ENCODE measurements at regions not wholly inside any gene's neighbourhood (a gene's known extent, or its start where the extent isn't known, plus 50 kb on each side); places are given as distances from the start of the nearest gene placed in this dataset.

DNA sequence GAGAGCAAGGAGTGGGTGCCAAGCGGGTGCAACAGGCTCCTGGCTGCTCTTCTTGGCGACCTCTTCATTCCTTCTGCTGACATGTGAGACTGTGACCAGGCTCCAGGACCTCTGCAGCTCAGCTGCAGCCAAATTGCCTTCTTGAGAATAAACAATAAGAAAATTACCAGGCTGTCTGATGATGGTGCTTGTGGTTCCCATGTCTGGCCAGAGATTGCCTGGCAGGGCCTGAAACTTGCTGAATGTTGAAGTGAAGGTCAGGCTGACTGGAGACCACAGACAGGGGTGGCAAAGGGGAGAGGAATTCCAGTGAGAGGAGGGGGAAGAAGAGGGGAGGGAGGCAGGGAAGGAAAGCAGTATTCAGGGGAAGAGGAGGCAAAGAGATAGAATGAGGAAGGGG is 497.4 kb upstream of the PODXL start:
- Histone ChIP-seq H3K9ac (ENCODE audit: low read length in 5 of 5) (no peak overlapping the region), H3K9me3 (ENCODE audit: control insufficient read depth in 5 of 5, low read length in 5 of 5) (no peaks in the 10 kb centered on the region), H3K4me3 (ENCODE audit: low read depth in 1 of 5, low read length in 5 of 5) (no peak overlapping the region), H3K36me3 (ENCODE audit: control insufficient read depth in 5 of 5, insufficient read depth in 5 of 5, low read length in 5 of 5) (no peaks in the 10 kb centered on the region), H3K27ac (ENCODE audit: low read depth, low read length) (no peak overlapping the region), H3K27me3 (ENCODE audit: control insufficient read depth in 5 of 5, insufficient read depth in 4 of 5, low read length in 5 of 5) (peaks cover 0 to 2% (median 0%) of the 10 kb centered on the region in 5 donors), H3K4me1 (ENCODE audit: control insufficient read depth in 5 of 5, insufficient read depth in 5 of 5, low read length in 5 of 5) (peaks cover 0 to 8% (median 0%) of the 10 kb centered on the region in 5 donors)

DNA sequence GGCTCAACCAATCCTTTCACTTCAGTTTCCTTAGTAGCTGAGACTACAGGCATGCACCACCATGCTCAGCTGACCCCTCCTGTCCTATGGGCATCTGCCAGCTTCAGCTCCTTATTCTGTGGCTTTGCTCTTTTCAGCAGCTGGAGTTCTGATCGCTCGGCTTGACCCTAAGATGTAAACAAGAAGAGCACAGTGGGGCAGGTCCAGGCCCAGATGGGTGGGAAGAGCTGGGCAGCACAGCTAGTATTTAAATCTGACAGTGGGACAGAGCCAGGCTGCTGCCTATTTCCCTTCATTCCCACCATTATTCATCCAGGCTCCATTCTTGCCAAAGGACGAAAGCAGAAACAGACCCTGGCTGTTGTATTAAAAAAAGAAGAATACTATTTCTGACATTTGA is 494.9 kb upstream of the PODXL start:
- Histone ChIP-seq H3K27me3 (ENCODE audit: control insufficient read depth in 5 of 5, insufficient read depth in 4 of 5, low read length in 5 of 5) (peaks cover 0 to 2% (median 0%) of the 10 kb centered on the region in 5 donors), H3K9me3 (ENCODE audit: control insufficient read depth in 5 of 5, low read length in 5 of 5) (no peaks in the 10 kb centered on the region), H3K27ac (ENCODE audit: low read depth, low read length) (no peak overlapping the region), H3K36me3 (ENCODE audit: control insufficient read depth in 5 of 5, insufficient read depth in 5 of 5, low read length in 5 of 5) (no peaks in the 10 kb centered on the region), H3K4me3 (ENCODE audit: low read depth in 1 of 5, low read length in 5 of 5) (no peak overlapping the region), H3K9ac (ENCODE audit: low read length in 5 of 5) (no peak overlapping the region), H3K4me1 (ENCODE audit: control insufficient read depth in 5 of 5, insufficient read depth in 5 of 5, low read length in 5 of 5) (peaks cover 0 to 8% (median 0%) of the 10 kb centered on the region in 5 donors)

DNA sequence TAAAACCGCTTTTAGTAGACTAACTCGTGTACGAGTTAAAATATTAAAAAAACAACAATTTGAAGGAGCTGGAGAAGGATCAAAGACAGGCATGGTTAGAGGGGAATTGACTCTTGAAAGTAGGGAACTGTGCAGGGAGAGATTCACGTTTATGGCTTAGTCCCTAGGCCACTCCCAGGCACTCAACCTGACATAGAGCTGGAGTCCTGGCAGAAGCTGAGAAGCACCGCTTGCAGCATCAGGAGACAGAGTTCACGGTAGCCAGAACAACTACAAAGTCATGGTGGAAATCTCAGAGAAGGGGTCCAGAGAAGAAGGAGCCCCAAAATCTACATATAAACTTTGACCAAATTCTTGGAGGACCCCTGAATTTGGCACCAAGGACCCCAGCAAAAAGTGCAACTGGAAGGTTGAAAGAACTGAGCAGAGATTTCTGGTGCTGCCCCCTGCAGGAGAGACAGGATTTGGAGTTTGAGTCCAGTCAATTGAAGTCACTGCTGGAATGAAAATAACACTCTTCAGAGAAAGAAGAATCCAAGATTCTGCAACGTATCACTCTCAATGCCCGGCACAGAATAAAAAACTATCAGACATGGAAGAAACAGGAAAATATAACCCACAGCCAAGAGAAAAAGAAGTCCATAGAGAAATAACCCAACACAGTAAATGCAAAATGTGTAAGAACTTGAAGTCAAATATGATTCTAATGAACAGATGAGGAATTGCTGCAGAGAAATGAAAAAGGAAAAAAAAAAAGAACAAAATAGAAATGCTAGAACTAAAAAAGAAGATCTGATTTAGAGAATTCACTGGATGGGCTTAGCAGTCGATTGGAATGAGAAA is 493.3 kb upstream of the PODXL start:
- no peak overlapping the region for H3K4me3 ChIP-seq (ENCODE audit: low read depth in 1 of 5, low read length in 5 of 5)
- H3K27ac ChIP-seq (ENCODE audit: low read depth, low read length): no peak overlapping the region
- no peaks in the 10 kb centered on the region for H3K9me3 ChIP-seq (ENCODE audit: control insufficient read depth in 5 of 5, low read length in 5 of 5)
- H3K27me3 ChIP-seq (ENCODE audit: control insufficient read depth in 5 of 5, insufficient read depth in 4 of 5, low read length in 5 of 5): peaks cover 0 to 2% (median 0%) of the 10 kb centered on the region in 5 donors
- H3K4me1 ChIP-seq (ENCODE audit: control insufficient read depth in 5 of 5, insufficient read depth in 5 of 5, low read length in 5 of 5): peaks cover 0 to 8% (median 0%) of the 10 kb centered on the region in 5 donors
- H3K36me3 ChIP-seq (ENCODE audit: control insufficient read depth in 5 of 5, insufficient read depth in 5 of 5, low read length in 5 of 5): no peaks in the 10 kb centered on the region
- H3K9ac ChIP-seq (ENCODE audit: low read length in 5 of 5): no peak overlapping the region

DNA sequence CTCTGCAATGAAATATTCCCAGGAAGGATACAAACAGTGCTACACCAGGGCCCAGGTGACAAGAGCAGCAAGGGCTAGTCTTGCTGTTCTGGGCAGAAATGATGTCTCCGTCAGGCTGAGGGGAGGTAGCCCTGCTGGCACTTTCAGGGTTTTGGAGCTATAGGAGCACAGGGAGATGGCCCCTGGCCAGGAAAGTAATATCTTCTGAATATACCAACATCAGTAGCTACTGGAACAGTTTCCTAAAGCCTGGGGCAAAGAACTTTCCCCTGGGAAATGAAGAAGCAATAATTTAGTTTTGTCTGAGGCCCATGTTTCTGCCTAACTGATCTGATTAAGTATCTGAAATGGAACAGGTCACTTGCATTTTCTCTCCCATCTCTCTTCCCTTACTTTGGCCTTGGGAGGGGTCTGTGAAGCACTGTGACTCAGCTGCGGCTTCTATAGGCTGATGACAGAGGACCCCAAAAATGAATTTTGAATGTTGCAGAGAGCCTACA is 489.1 kb upstream of the PODXL start:
- no peak overlapping the region for H3K9ac ChIP-seq (ENCODE audit: low read length in 5 of 5)
- no peak overlapping the region for H3K27ac ChIP-seq (ENCODE audit: low read depth, low read length)
- no peaks in the 10 kb centered on the region for H3K27me3 ChIP-seq (ENCODE audit: control insufficient read depth in 5 of 5, insufficient read depth in 4 of 5, low read length in 5 of 5)
- H3K9me3 ChIP-seq (ENCODE audit: control insufficient read depth in 5 of 5, low read length in 5 of 5): peaks cover 0 to 3% (median 0%) of the 10 kb centered on the region in 5 donors
- no peak overlapping the region for H3K4me3 ChIP-seq (ENCODE audit: low read depth in 1 of 5, low read length in 5 of 5)
- no peaks in the 10 kb centered on the region for H3K36me3 ChIP-seq (ENCODE audit: control insufficient read depth in 5 of 5, insufficient read depth in 5 of 5, low read length in 5 of 5)
- H3K4me1 ChIP-seq (ENCODE audit: control insufficient read depth in 5 of 5, insufficient read depth in 5 of 5, low read length in 5 of 5): no peaks in the 10 kb centered on the region

DNA sequence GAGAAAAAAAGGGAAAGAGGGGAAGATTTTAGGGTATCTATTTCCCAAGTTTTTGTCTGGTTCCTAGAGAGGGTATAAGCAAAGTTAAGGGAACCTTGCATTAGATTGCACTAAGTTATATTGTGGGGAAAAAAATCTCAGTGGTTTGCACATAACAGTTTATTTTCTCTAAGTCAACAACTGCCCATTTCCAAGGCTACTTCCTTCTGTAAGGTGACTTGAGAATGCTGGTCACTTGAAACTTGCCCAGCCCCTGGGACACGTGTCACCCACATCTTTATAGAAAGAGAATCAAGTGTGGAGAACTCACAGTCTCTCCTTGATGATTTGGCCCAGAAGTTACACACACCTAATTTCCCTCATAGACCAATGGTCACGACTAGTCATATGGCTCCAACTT is 488.6 kb upstream of the PODXL start:
- H3K36me3 ChIP-seq (ENCODE audit: control insufficient read depth in 5 of 5, insufficient read depth in 5 of 5, low read length in 5 of 5): no peaks in the 10 kb centered on the region
- no peak overlapping the region for H3K4me3 ChIP-seq (ENCODE audit: low read depth in 1 of 5, low read length in 5 of 5)
- no peak overlapping the region for H3K27ac ChIP-seq (ENCODE audit: low read depth, low read length)
- H3K27me3 ChIP-seq (ENCODE audit: control insufficient read depth in 5 of 5, insufficient read depth in 4 of 5, low read length in 5 of 5): no peaks in the 10 kb centered on the region
- H3K9ac ChIP-seq (ENCODE audit: low read length in 5 of 5): no peak overlapping the region
- peaks cover 0 to 3% (median 0%) of the 10 kb centered on the region in 5 donors for H3K9me3 ChIP-seq (ENCODE audit: control insufficient read depth in 5 of 5, low read length in 5 of 5)
- no peaks in the 10 kb centered on the region for H3K4me1 ChIP-seq (ENCODE audit: control insufficient read depth in 5 of 5, insufficient read depth in 5 of 5, low read length in 5 of 5)

DNA sequence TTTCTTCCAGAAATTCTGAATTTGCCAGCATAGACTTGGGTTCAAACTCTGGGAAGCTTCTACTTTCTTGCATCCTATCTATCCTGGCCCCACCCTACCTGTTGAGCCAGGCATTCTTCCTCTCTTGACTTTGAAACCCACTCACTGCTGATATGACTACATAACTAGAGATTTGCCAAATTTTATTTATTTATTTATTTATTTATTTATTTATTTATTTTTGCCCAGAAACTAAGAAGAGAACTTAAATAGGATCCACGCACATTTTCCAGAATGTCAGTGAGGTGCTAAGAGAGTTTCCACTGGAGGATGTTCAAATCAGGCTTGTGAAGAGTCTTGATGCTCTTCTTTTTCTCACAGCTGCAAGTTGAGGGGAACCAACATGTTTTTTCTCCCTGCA is 487.8 kb upstream of the PODXL start:
- Histone ChIP-seq H3K9ac (ENCODE audit: low read length in 5 of 5) (no peak overlapping the region), H3K27me3 (ENCODE audit: control insufficient read depth in 5 of 5, insufficient read depth in 4 of 5, low read length in 5 of 5) (no peaks in the 10 kb centered on the region), H3K36me3 (ENCODE audit: control insufficient read depth in 5 of 5, insufficient read depth in 5 of 5, low read length in 5 of 5) (no peaks in the 10 kb centered on the region), H3K4me1 (ENCODE audit: control insufficient read depth in 5 of 5, insufficient read depth in 5 of 5, low read length in 5 of 5) (no peaks in the 10 kb centered on the region), H3K4me3 (ENCODE audit: low read depth in 1 of 5, low read length in 5 of 5) (no peak overlapping the region), H3K9me3 (ENCODE audit: control insufficient read depth in 5 of 5, low read length in 5 of 5) (peaks cover 0 to 3% (median 0%) of the 10 kb centered on the region in 5 donors), H3K27ac (ENCODE audit: low read depth, low read length) (no peak overlapping the region)

DNA sequence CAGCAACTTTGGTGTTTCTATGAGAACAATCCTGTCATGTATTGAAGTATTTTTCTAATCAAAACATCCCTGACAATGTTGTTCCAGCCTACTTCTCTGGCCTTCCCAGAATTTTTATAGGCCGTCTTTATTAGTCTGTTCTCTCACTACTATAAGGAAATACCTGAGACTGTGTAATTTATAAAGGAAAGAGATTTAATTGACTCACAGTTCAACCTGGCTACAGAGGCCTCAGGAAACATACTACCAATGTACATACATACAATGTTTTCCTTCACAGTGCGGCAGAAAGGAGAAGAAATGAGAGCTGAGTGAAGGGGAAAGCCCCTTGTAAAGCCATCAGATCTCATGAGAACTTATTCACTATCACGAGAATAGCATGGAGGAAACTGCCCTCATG is 484.7 kb upstream of the PODXL start:
- H3K4me1 ChIP-seq (ENCODE audit: control insufficient read depth in 5 of 5, insufficient read depth in 5 of 5, low read length in 5 of 5): peaks cover 0 to 2% (median 0%) of the 10 kb centered on the region in 5 donors
- no peak overlapping the region for H3K4me3 ChIP-seq (ENCODE audit: low read depth in 1 of 5, low read length in 5 of 5)
- no peaks in the 10 kb centered on the region for H3K27me3 ChIP-seq (ENCODE audit: control insufficient read depth in 5 of 5, insufficient read depth in 4 of 5, low read length in 5 of 5)
- peaks cover 0 to 3% (median 0%) of the 10 kb centered on the region in 5 donors for H3K9me3 ChIP-seq (ENCODE audit: control insufficient read depth in 5 of 5, low read length in 5 of 5)
- H3K27ac ChIP-seq (ENCODE audit: low read depth, low read length): no peak overlapping the region
- no peak overlapping the region for H3K9ac ChIP-seq (ENCODE audit: low read length in 5 of 5)
- no peaks in the 10 kb centered on the region for H3K36me3 ChIP-seq (ENCODE audit: control insufficient read depth in 5 of 5, insufficient read depth in 5 of 5, low read length in 5 of 5)

DNA sequence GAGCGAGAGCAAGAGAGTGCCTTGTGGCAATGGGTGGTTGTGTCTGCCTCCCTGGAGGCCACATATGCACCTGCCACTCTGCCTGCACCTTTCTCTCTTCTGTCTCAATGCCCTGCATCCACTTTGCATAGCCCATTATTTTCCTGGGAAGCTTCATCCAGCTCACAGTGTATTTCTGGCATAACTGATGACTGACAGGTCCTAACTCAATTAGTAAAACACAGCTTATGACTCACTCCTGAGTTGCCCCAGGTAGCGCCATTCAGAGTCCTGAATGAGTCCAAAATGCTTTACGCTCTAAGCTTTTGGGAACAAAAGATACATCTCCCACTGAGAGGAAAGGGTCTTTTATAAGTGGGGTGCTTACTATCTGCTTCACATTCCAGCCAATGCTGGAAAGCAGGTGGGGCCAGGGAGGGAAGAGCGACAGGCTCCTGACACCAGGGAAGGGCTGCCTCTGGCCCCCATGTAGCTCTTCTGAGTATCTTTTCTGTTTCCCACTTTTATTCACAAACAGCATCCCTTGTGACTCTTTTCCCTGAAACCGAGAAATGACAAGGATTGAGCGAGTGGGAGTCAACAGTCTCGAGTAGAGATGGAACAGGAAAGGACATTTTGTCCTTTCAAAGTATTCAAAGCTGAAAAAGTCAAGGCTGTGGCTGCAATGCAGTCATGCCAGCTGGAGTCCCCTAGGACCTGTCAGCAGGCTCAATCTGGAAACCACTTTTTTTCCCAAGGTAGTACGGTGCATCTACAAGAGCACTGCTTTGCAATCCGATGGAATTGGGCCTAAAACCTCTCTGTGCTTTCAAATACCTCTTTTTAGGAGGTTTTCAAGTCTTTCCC is 479.3 kb upstream of the PODXL start:
- Histone ChIP-seq H3K27ac (ENCODE audit: low read depth, low read length) (no peak overlapping the region), H3K9ac (ENCODE audit: low read length in 5 of 5) (no peak overlapping the region), H3K4me3 (ENCODE audit: low read depth in 1 of 5, low read length in 5 of 5) (no peak overlapping the region), H3K27me3 (ENCODE audit: control insufficient read depth in 5 of 5, insufficient read depth in 4 of 5, low read length in 5 of 5) (no peaks in the 10 kb centered on the region), H3K4me1 (ENCODE audit: control insufficient read depth in 5 of 5, insufficient read depth in 5 of 5, low read length in 5 of 5) (peaks cover 0 to 7% (median 1%) of the 10 kb centered on the region in 5 donors), H3K36me3 (ENCODE audit: control insufficient read depth in 5 of 5, insufficient read depth in 5 of 5, low read length in 5 of 5) (no peaks in the 10 kb centered on the region), H3K9me3 (ENCODE audit: control insufficient read depth in 5 of 5, low read length in 5 of 5) (no peaks in the 10 kb centered on the region)

DNA sequence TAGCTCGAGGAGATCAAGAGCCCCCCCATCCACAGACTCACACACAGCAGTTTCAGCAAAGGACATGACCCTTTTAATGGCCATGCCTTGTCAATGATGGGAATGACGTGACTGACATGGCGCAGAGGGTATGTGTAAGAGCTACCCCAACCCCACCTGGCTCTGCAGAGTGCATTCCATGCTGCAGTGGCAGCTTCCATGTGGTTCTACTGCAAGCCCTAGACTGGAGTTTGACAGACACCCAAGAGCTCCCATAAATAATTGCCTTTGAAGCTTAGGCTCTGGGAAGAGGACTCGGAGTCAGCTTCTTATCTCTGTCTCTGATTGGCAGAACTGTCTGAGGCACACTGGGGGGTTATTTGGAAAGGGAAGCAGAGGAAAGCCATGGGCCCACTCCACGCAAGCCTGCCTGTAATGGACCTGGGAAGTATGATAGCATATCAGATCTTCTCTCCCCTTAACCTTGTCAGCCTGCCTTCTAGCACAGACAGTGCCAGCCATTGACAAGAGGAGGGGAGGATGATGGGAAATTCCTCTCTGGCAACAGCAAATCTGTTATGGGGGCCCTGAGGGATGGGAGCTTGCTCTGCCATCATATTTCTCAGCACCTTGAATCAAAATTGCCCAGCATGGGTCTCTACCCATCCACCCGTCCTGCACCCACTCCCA is 478.5 kb upstream of the PODXL start:
- no peak overlapping the region for H3K27ac ChIP-seq (ENCODE audit: low read depth, low read length)
- no peak overlapping the region for H3K4me3 ChIP-seq (ENCODE audit: low read depth in 1 of 5, low read length in 5 of 5)
- no peak overlapping the region for H3K9ac ChIP-seq (ENCODE audit: low read length in 5 of 5)

More for the DNA sequence above, 478.5 kb upstream of the PODXL start:
- Histone ChIP-seq H3K4me1 (ENCODE audit: control insufficient read depth in 5 of 5, insufficient read depth in 5 of 5, low read length in 5 of 5) (peaks cover 0 to 16% (median 9%) of the 10 kb centered on the region in 5 donors), H3K36me3 (ENCODE audit: control insufficient read depth in 5 of 5, insufficient read depth in 5 of 5, low read length in 5 of 5) (no peaks in the 10 kb centered on the region), H3K9me3 (ENCODE audit: control insufficient read depth in 5 of 5, low read length in 5 of 5) (no peaks in the 10 kb centered on the region), H3K27me3 (ENCODE audit: control insufficient read depth in 5 of 5, insufficient read depth in 4 of 5, low read length in 5 of 5) (no peaks in the 10 kb centered on the region)

All from subcutaneous abdominal adipose tissue (tissue), 5 donors.